Renal cortical epithelial cell (primary cell): ENCODE measurements at regions not wholly inside any gene's neighbourhood (a gene's known extent, or its start where the extent isn't known, plus 50 kb on each side); places are given as distances from the start of the nearest gene placed in this dataset.
A peak's percentile ranks its signal among the peaks of the same experiment; 100 is the strongest.

Experiments used
- DNase-seq: peaks from one replicate; pipeline ENCODE4 v3.0.0-alpha.2; 2011; ENCODE audit warnings: low read depth

DNA sequence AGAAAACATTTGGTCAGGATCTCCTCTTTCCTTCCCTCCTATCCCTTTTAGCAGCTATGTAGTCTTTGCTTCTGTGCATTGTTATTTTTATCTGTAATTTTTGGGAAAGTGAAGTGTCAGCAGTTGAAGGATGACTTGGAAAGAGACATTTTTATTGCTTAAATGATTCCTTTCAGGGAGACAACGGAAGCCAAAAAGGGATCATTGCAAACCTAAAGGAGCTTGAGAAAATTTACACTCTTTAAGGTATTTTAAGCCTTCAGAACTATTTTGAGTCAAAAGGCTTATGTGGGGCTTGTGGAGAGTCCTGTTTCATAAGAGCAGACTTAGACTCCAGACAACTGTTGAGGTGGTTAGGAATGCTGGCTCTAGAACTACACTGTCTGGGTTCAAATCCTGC is 281.6 kb downstream of the KIF4B start:
- no peak for DNase-seq

DNA sequence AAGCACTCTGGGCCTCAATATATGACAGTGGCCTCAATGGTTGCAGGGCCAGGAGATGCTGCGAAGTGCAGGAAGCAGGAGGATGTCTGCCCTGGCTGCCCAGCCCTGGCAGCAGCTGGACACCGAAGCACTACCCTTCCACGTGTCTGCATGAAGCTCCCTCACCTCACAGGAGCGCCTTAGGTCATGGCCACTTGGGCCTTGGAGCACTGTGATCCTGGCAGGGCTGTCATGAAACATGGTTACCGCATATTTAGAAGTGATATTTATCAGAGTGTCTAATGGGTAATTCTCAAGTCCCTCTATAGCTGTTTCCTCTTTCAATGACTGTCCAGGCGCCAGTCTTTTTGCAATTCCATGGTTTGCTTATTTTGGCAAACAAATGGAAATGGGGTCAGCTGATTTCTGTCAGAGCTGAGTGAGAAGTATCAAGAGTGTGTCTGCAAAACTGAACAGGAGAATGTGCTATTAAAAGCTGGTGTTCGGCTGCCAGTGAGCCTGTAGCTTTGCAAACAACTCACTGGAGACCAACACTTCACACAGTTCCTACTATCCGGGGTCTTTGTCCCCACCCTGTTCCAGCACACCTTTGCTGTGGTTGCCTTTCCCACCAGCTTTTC is 285.9 kb downstream of the KIF4B start:
- no peak for DNase-seq

DNA sequence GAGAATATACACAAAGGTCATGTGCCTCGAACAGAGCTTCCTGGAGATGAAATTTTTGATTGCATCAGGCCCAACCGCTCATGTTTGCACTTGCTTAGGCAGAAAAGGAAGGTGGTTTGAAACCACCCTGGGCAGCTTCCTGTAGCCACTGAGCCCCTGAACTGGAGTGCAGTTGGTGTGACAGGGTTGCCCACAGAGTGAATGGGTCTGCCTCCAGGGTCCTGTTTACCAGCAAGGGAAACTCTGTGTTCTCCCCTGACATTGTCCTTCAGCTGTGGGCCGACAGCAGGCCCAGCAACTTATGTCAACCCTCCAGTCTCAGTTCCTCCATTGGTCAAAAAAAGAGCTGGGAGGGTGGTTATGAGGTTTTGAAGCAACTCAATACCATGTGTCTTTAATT is 289.6 kb downstream of the KIF4B start:
- DNase-seq = no peak

DNA sequence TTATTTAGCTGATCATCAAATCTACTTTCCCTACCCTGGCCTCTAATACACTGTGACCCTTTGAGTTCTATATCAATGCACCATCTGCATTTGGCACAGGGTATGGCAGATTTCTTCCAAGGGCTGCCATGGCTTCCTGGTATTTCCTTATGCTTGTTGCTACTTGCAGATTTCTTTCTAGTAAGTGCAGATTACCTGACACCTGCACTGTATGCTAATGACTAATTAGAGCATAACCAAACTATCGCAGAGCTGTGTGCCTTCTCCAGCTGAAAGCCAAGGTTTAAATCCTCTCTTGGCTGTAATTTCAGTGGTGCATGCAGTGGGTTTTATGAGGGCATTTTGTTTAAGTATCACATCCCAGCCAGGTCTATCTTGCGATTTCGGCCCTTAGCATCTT is 293.7 kb downstream of the KIF4B start:
- DNase-seq = no peak

DNA sequence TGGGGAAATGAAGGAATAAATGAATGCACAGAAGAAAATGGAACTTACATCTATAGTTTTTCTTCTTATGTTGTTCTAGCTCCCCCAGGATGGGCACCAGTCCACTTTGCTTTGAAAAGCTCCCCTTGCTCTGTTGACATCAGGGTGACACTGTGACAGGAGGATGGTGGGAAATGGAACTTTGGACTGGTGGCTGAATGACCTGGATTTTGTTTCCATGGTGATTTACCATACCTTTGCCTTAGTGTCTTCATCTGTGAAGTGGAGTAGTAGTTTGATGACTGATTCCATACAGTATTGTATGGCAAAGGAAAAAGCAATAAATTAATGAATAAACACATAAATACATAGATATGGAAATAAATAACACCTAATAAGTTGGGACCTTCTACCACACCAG is 294.7 kb downstream of the KIF4B start:
- no peak for DNase-seq

- no peak for DNase-seq
Measured at GRCh38 chr5:155309021-155309746, 295.6 kb downstream of the KIF4B start.

DNA sequence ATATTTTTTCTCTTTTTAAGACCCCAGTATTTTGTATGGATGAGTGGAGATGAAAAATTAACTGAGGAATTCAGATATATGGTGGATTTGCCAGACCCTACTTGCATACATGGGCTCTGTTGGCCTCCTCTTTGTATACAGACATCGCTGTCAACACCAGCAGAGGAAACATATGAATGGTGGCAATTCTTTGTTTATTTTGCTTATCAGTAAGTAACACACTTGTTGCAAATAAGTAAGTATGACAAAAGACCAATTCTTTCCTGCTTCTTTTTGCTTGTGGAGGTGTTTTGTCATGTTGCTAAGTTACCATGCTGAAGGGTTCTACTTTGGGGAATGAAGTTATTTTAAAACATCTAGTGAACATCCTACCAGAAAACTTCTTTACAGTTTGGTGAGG is 298.2 kb downstream of the KIF4B start:
- no peak for DNase-seq

DNA sequence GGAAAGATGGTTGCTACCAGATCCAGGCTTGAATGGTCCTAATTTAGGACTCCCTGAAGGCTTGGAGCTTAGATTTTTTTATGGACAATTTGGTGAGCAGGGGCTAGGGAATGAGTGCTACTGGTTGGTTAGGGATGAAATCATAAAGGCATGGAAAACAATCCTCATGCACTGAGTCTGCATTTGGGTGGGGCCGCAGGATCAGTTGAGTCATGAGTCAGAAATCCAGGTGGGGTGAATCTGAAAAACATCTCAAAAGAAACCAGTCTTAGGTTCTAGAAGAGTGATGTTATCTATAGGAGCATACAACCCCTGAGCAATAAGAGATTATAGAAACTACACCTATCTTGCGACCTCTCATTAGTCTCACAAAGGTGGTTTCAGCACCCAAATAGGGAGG is 300.0 kb downstream of the KIF4B start:
- no peak for DNase-seq

DNA sequence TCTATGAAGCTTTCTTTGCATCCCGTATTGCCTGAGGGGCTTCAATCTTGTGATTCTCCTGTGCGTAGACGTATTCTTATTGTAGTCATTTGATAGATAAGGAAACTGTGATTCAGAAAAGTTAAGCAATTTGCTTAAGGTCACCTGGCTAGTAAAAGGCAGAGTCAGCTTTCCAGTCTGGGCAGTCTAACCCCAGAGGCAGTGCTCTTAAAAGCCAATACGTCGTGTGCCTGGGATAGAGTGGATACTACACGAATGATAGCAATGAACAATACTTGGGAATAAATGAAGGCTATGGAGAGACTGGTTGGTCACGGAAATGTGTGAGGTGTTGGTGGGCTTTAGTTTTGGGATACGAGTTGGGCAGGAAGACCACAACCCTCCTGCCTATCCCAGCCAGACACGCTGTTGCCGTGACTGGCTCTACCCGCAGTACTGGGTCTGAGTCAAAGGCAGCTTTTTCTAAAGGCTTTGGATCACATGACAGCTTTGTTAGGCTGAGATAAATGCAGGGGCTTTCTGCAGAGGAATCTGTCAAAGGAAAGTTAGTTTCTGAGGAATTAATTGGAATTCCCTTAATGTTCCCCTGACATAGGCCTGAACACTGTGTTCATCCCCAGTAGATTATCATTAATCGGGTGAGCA is 302.6 kb downstream of the KIF4B start:
- DNase-seq = no peak

GRCh38 chr5:155332618-155333017 is 319.1 kb downstream of the KIF4B start:
- DNase-seq = no peak

GRCh38 chr5:155342956-155343355 is 329.4 kb downstream of the KIF4B start:
- DNase-seq = no peak

- peak; percentile 0 for DNase-seq
Measured at GRCh38 chr5:155343468-155343867, 329.9 kb downstream of the KIF4B start.

- DNase-seq = no peak
Measured at GRCh38 chr5:155353231-155353630, 339.7 kb downstream of the KIF4B start.

- DNase-seq = no peak
Measured at GRCh38 chr5:155366096-155366495, 352.5 kb downstream of the KIF4B start.

- no peak for DNase-seq
Measured at GRCh38 chr5:155367841-155368240, 354.3 kb downstream of the KIF4B start.

DNA sequence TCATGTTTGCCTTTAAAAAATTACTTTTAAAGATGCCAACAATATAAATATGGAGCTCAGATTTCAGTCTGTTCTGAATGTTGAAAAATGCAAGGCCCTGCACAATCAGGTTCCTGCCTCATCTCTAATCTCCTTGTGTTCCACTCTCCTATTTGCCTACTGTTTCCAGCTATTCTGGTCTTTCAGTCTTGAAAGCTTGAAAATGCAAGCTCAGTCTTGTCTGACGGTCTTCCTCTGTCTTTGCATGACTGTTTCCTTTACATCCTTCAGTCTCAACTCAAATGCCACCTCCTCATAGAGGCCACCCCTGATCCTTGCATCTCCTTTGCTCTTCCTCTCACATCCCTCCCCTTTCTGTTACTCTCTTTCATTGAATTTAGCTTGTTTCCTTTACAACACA is 354.9 kb downstream of the KIF4B start:
- DNase-seq = no peak

- no peak for DNase-seq
Measured at GRCh38 chr5:155380480-155380879, 366.9 kb downstream of the KIF4B start.

DNA sequence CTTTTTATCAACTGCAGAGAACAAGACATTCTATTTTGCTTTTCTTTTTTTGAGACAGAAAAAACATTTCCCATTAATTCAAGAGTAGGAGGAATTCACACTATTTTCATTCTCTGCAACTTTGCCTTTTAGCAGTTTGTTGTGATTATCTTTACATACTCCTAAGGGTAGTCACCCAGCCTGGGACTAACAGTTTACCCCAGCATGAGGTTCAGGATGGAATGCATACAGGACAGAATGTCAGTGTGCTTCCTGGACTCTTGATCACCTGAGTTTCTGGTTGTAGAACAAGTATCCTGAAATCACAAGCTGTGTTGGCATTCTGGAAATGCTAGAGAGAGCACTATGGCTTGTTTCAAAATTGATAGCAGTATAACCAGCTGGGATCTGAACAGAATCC is 368.1 kb downstream of the KIF4B start:
- DNase-seq = no peak

DNA sequence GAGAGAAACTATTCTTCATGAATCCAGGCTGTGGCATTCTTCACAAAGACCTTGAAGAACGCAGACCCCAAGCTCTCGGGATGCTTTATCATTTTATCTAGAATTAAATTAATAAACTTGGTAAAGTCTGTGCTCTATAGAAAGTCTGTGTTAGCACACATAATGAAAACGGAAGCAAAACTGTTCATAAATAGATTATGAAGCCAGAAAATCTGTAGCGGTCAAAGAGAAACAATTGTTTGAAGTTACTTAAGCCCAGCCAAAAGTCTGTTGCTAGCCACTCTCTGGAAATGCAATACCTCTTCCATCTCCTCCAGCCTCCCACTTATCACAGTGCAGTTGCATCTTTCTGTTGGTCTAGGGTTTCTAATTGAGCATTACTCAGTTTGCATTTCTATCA is 375.9 kb downstream of the KIF4B start:
- DNase-seq = no peak

GRCh38 chr5:155394727-155395126 is 381.2 kb downstream of the KIF4B start:
- DNase-seq = no peak

DNA sequence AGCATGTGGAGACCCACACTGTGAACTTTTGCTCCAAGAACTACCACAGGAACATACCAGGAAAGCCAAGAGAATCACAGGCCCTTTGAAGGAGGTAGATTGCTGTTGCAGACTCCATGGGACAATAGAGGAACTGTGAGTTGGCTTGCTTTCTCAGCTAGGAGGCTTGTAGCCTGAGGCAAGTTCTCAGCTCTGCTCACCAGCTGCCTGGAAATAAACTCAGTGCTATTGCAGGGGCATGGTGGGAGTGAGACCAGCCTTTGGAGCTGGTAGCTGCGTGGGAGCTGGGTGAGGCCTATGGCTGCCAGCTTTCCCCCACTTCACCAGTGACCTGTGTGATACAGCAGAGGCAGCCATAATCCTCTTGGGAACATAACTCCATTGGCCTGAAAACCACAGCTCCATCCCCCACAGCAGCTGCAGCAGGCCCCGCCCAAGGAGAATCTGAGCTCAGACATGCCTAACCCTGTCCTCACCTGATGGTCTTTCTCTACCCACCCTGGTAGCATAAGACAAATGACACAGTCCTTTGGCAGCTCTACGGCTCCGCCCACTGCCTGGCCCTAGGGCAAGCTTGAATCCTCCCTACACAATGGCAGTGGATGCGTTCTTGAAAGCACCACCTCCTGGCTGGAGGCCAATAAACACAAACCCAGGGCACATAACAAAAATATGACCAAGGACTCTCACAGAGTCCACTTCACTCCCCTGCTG is 389.5 kb downstream of the KIF4B start:
- DNase-seq = no peak

DNA sequence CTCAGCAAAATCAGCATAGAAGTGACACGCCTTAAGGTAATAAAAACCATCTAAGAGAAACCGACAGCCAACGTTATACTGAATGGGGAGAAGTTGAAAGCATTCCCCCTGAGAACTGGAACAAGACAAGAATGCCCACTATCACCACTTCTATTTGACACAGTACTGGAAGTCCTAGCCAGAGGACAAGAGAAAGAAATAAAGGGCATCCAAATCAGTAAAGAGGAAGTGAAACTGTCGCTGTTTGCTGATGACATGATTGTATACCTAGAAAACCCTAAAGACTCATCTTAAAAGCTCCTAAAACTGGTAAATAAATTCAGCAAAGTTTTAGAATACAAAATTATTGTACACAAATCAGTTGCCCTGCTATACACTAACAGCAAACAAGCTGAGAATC is 393.3 kb downstream of the KIF4B start:
- no peak for DNase-seq

DNA sequence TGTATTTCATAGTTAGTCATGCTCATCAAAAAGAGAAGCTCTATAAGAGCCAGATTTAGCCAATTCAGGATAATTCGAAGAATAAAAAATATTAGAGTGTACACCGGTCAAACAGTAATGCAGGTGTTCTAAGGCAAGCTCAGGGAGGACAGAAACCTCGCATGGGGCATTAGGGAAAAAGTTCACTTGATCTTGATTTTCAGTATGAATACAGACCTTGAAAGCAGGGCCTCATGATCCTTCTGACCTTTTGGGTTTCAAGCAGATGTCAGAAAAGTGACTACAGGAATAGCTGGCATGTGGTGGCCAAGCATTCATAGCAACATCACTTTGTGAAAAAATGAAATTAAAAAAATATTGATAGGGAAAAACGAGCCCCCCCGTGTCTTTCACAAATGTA is 394.9 kb downstream of the KIF4B start:
- no peak for DNase-seq
